Heart left ventricle (tissue), 16 donors: ENCODE measurements at regions not wholly inside any gene's neighbourhood (a gene's known extent, or its start where the extent isn't known, plus 50 kb on each side); places are given as distances from the start of the nearest gene placed in this dataset.

ENCODE experiments used
- ATAC-seq, 4 donors: fragments of 200-7000 bp; cut with Tn5 transposase; one replicate each; pipeline ENCODE4 v1.9.1; 2020 to 2022; ENCODE audit warnings: moderate library complexity in 4 of 4, mild to moderate bottlenecking in 3 of 4, moderate number of reproducible peaks in 1 of 4
- DNase-seq, 5 donors: peaks; one replicate each; pipeline ENCODE4 v3.0.0-alpha.2; 2020
- H3K27ac ChIP-seq, 12 donors: fragments of 200-600 bp; sonication (generic) in 4 of 12; one replicate each; pipeline versions ENCODE4 v1.5.0 to v1.8.0; 2016 to 2022; ENCODE audit warnings: mild to moderate bottlenecking in 2 of 12
- H3K27me3 ChIP-seq, 9 donors: fragments of 200-600 bp; sonication (generic) in 2 of 9; one replicate each; pipeline versions ENCODE4 v1.5.1 to v1.8.0; 2016 to 2022; ENCODE audit warnings: mild to moderate bottlenecking in 3 of 9
- H3K36me3 ChIP-seq, 9 donors: fragments of 200-600 bp; sonication (generic) in 2 of 9; one replicate each; pipeline versions ENCODE4 v1.5.0 to v1.8.0; 2018 to 2022; ENCODE audit warnings: mild to moderate bottlenecking in 2 of 9
- H3K4me1 ChIP-seq, 12 donors: fragments of 200-600 bp; sonication (generic) in 4 of 12; one replicate each; pipeline versions ENCODE4 v1.5.0 to v1.8.0; 2016 to 2022; ENCODE audit warnings: mild to moderate bottlenecking in 3 of 12
- H3K4me3 ChIP-seq, 12 donors: fragments of 200-600 bp; sonication (generic) in 4 of 12; one replicate each; pipeline versions ENCODE4 v1.5.0 to v1.8.0; 2017 to 2022; ENCODE audit warnings: mild to moderate bottlenecking in 9 of 12, moderate library complexity in 4 of 12
- H3K9me3 ChIP-seq, 12 donors: fragments of 200-600 bp; sonication (generic) in 4 of 12; one replicate each; pipeline versions ENCODE4 v1.5.0 to v1.8.0; 2016 to 2022; ENCODE audit warnings: mild to moderate bottlenecking in 1 of 12
- CTCF ChIP-seq, 12 donors: fragments of 200-600 bp; sonication (generic) in 4 of 12; IDR thresholded peaks; one replicate each; pipeline versions ENCODE4 v1.5.0 to v1.8.0; 2018 to 2022; ENCODE audit warnings: antibody characterized with exemption in 12 of 12, mild to moderate bottlenecking in 5 of 12
- POLR2A ChIP-seq, 2 donors: fragments of 450-650 bp; IDR thresholded peaks; one replicate each; pipeline ENCODE4 v1.6.1; 2017; ENCODE audit warnings: antibody characterized with exemption in 2 of 2, mild to moderate bottlenecking in 2 of 2, moderate library complexity in 2 of 2
- WGBS, 4 donors: extraction: QIAGEN DNeasy Blood & Tissue Kit in 2 of 4; methylation state at CpG; one replicate each; pipeline versions ENCODE4 v1.1.5 to v1.1.7; 2013 to 2018; 5-methylcytosine and 5-hydroxymethylcytosine counted together
- intact Hi-C, 10 donors: fragments of 100-400 bp; cut with DNase I; formaldehyde crosslinking; loops; one replicate each; pipeline versions ENCODE4 v1.11.1 to v1.14.2; 2022
- donor health status: ischemic (EF 13 %, LVEDD 7.1; RV severe dilation, severe dysfunction).
- donor health status: healthy with polysubstance abuse.
- donor health status: DM: no; HTN: yes; CAD: no.
- donor health status: DM: no; HTN: no; CAD: no.
- donor health status: ischemic (EF 25% LVEDD 6.9; RV normal size, moderate dysfunction).
- donor health status: ischemic (EF 25% LVEDD 5.7; RV mildly dilated, moderate dysfunction).
- donor health status: healthy.
- donor health status: DM: yes; HTN: yes; CAD: no.
- donor health status: ischemic (EF 35%, LVEDD 5.7; RV mildly dilated, moderate dysfunction).
- donor health status: nonischemic (EF 11% LVEDD 7.7; RV severe dilation, severe dysfunction).
- donor health status: DM: yes; HTN: yes; CAD: no.
- donor health status: PGD.
- donor health status: ischemic (EF 29% LVEDD 5.4; RV normal size, mild dysfunction).
- donor health status: nonischemic (EF 23%, LVEDD 6.1; RV moderate dilation, normal function).

GRCh38 chr2:128631698-128632500, 313.2 kb upstream of the HS6ST1 start:
- TF ChIP-seq POLR2A (IDR thresholded peaks at IDR 0.05) (no peak), CTCF (IDR thresholded peaks at IDR 0.05) (no peak)
- no peaks in the 10 kb centered on the region for H3K27me3 ChIP-seq
- no peak for ATAC-seq
- 88 to 93% (median 90%) methylated on average over 15 of the region's 15 CpGs for WGBS, 4 donors
- DNase-seq, result peak in 2 of 5 donors; percentile 1 to 26
- H3K9me3 ChIP-seq, result no peaks in the 10 kb centered on the region
- no peak overlapping the region for H3K27ac ChIP-seq
- H3K36me3 ChIP-seq, result no peaks in the 10 kb centered on the region
- no peak overlapping the region for H3K4me3 ChIP-seq
- no peaks in the 10 kb centered on the region for H3K4me1 ChIP-seq
- intact Hi-C loops, result no loop called here

GRCh38 chr2:128632501-128632800, 313.8 kb upstream of the HS6ST1 start:
- no peaks in the 10 kb centered on the region for H3K36me3 ChIP-seq
- no peaks in the 10 kb centered on the region for H3K9me3 ChIP-seq
- no peak overlapping the region for H3K4me3 ChIP-seq
- no peaks in the 10 kb centered on the region for H3K27me3 ChIP-seq
- 66 to 78% (median 76%) methylated on average over 6 of the region's 6 CpGs for WGBS, 4 donors
- TF ChIP-seq POLR2A (IDR thresholded peaks at IDR 0.05), result no peak
- TF ChIP-seq CTCF (IDR thresholded peaks at IDR 0.05), result no peak
- ATAC-seq, result no peak
- H3K27ac ChIP-seq, result no peak overlapping the region
- no peaks in the 10 kb centered on the region for H3K4me1 ChIP-seq
- peak in 2 of 5 donors; percentile 1 to 17 for DNase-seq
- intact Hi-C loops, result no loop called here

- H3K9me3 ChIP-seq, result no peaks in the 10 kb centered on the region
- no peaks in the 10 kb centered on the region for H3K27me3 ChIP-seq
- 73 to 88% (median 84%) methylated on average over 3 of the region's 3 CpGs for WGBS, 4 donors
- H3K4me1 ChIP-seq, result peaks cover 0 to under 1% (median 0%) of the 10 kb centered on the region in 12 donors
- H3K4me3 ChIP-seq, result no peak overlapping the region
- DNase-seq (no peak), ATAC-seq (no peak)
- TF ChIP-seq POLR2A (IDR thresholded peaks at IDR 0.05) (no peak), CTCF (IDR thresholded peaks at IDR 0.05) (no peak)
- intact Hi-C loops, result no loop called here
- no peaks in the 10 kb centered on the region for H3K36me3 ChIP-seq
- H3K27ac ChIP-seq, result no peak overlapping the region
Observed at GRCh38 chr2:128633501-128633900, 314.8 kb upstream of the HS6ST1 start.

GRCh38 chr2:128635361-128635900, 316.8 kb upstream of the HS6ST1 start:
- no peaks in the 10 kb centered on the region for H3K36me3 ChIP-seq
- intact Hi-C loops, result no loop called here
- H3K4me1 ChIP-seq, result peaks cover 0 to 10% (median 0%) of the 10 kb centered on the region in 12 donors
- TF ChIP-seq CTCF (IDR thresholded peaks at IDR 0.05) (no peak), POLR2A (IDR thresholded peaks at IDR 0.05) (no peak)
- H3K9me3 ChIP-seq, result no peaks in the 10 kb centered on the region
- 78 to 87% (median 82%) methylated on average over 8 of the region's 8 CpGs for WGBS, 4 donors
- H3K4me3 ChIP-seq, result no peak overlapping the region
- ATAC-seq (no peak), DNase-seq (peak in 1 of 5 donors; percentile 46)
- H3K27me3 ChIP-seq, result no peaks in the 10 kb centered on the region
- H3K27ac ChIP-seq, result no peak overlapping the region
